NCI-H748 (cell line): ENCODE measurements at regions not wholly inside any gene's neighbourhood (a gene's known extent, or its start where the extent isn't known, plus 50 kb on each side); places are given as distances from the start of the nearest gene placed in this dataset.
A peak's percentile ranks its signal among the peaks of the same experiment; 100 is the strongest.

ENCODE experiments used
- DNase-seq: peaks from one replicate; lab custom pipeline; 2025; ENCODE audit not compliant: unreplicated experiment; lab: John Stamatoyannopoulos, UW

DNA sequence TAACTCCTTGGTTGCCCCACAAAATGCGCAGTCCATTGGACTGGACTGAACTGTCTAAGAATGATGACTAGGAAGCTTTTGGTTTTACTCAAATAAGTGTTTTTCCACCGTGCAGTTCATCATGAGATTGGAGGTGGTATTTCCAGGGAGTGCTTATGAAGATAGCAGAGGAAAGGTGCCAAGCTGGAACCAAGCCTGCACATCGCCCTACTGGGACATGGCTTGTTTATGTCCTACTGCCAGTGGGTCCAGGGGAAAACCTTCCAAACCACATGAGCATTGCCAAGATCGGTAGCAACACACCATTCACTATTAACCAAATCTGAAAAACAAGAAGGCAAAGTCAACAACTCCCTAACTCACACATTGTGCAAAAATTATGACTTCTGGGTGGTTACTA lies 54.7 kb upstream of the DSCAM start:
- no peak for DNase-seq

DNA sequence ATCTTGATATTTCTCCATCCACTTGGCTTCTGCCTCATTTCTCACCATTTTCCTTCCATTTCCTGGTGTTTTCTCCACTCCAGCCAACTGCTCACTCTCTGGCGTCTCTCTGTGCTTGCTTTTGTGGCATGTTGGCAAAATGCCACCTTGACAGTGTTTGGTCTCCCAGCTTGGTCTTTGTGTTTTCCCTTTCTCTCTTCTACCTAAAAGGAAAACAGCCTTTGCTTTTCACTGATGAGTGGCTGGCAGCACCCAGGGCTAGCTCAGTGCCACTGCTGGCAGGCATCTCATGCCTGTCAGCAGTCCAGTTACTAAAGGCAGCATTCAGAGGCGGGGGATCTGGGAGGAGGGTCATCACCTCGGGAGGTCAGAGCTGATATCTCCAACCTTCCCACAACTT lies 55.3 kb upstream of the DSCAM start:
- DNase-seq, result peak; percentile 86

DNA sequence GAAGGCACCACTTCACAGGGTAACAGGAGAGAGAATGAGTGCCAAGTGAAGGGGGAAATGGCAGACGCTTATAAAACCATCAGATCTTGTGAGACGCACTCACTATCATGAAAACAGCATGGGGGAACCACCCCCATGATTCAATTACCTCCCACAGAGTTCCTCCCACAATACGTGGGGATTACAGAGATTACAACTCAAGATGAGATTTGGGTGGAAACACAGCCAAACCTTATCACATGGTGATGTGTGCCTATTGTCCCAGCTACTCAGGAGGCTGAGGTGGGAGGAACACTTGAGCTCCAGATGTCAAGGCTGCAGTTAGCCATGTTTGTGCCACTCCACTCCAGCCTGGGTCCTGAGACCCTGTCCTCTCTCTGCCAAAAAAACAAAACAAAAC lies 56.0 kb upstream of the DSCAM start:
- DNase-seq, result no peak

DNA sequence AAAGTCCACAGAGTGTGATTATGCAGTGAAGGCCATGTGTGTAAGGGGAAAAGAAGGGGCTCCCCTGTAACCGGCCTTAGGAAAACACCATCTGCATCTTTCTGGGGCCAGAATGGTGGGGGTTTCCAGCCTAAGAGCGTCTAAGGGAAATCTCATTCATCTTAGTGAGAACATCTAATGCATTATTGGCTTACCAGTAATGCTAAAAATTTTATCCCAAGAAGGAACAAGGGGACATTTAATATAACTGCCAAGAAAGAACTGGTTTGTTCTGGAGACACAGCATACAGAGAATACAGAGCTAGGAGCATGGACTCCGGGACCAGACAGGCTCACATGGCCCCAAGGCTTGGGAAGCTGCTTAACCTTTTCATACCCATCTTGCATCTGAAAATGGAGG lies 58.3 kb upstream of the DSCAM start:
- DNase-seq, result no peak

DNA sequence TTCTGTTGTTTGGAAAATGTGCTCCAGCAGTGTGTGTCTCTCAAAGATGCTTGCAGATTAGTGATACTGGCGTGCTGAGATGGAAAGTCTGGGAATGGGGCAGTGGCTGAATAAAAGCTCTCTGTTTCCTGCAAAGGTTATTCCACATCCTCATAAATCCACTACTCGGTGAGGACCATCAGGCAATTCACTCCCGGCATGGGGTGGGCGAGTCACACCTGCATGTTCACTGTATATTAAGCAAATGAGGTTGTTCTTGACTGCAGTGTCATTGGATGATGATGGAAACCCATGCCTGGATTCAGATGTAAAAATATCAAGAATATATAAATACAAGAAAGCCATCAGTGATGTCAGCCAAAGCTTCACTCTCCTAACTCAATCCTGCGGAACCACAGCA lies 65.4 kb upstream of the DSCAM start:
- DNase-seq, result no peak

DNA sequence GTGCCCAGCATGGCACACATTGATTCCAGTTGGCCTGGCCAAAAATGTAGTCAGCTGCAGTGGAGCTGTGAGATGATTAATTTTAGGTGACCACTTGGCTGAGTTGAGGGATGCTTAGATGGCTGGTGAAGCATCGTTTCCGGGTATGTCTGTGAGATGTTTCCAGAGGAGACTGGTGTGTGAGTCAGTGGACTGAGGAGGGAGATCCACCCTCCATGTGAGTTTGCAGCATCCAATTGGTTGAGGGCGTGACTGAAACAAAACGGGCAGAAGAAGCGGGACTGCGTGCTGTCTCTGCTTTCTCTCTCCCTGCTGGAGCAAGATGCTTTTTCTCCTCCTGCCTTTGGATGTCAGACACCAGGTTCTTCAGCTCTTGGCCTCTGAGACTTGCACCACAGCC lies 68.2 kb upstream of the DSCAM start:
- no peak for DNase-seq

DNA sequence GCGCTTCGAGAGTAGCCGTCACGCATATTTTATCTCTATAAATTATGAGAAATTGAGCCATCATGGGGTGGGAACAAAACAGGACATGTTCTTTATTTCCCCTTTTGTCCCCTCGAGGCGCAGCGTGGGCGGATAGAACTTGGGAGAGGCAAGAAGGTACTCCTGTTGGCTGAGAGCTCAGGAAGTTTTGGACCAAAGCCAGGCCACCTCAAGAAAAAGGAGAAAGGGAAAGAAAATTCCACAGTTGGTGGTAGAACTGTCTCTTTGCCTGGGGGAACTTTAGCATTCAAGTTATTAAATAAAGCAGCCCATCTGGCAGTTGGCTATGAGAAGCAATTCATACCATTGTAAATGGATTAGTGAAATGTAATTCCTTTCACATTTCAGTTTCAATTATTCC lies 76.4 kb upstream of the DSCAM start:
- no peak for DNase-seq

DNA sequence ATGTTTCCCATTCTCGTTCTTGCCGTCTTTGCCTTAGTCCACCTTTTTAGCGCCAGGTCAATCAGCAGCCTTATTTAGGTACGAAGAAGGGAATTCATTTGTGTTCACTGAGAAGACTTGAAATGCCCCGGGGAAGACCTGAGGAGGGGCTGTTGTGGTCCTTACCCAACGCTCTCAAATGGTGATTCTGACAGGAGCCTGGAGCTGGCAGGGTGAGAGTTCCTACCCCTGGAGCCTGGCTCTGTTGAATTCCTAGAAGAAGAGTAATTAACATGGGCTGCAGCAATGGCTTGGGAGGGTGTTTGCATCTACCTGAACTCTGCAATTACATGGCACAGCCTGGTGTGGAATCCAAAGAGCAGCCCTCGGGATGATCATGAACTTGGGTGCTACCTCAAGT lies 76.9 kb upstream of the DSCAM start:
- DNase-seq, result no peak

DNA sequence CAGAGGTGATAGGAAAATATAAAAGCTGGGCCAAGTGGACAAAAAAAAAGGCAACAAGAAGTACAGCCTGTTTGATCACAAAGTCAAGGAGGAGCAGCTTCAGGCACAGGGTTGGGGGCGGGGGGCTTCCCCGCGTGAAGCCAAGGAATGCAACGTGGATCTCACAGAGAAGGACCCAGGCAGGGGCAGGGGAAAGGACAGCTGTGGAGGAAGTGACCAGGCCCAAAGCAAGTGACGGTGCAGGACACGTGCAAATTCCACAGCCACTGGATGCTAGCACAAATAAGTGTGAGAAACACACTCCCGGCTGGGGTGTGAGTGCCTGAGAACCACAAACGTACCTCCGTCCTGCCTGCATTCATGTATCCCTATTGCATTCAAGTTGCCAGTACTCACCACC lies 77.7 kb upstream of the DSCAM start:
- DNase-seq, result no peak

DNA sequence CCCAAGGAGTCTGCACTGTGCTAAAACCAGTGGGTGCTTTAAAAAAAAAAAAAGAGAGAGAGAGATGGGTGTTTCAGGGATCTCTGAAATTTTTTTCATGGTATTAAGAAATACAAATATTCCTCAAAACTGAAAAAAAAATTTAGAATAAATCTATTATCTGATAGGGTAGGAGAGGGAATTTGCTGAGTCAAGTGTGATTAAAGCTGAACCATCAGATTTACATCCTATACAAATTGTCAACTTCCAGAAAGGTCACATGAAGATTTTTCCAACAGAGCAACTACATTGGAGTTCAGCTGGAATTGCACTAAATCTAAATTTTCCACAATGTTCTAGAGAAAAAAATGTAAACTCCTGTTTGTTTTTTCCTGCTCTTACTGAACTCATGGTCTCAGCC lies 79.3 kb upstream of the DSCAM start:
- DNase-seq, result no peak

DNA sequence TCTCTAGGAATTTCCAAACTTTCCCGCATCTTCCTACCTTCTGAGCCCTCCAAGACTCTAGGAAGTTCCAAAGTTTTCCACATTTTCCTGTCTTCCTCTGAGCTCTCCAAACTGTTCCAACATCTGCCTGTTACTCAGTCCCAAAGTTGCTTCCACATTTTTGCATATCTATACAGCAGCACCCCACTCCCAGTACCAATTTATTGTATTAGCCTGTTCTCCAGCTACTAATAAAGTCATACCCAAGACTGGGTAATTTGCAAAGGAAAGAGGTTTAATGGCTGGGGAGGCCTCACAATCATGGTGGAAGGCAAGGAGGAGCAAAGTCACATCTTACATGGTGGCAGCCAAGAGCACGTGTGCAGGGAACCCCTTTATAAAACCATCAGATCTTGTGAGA lies 82.9 kb upstream of the DSCAM start:
- no peak for DNase-seq

DNA sequence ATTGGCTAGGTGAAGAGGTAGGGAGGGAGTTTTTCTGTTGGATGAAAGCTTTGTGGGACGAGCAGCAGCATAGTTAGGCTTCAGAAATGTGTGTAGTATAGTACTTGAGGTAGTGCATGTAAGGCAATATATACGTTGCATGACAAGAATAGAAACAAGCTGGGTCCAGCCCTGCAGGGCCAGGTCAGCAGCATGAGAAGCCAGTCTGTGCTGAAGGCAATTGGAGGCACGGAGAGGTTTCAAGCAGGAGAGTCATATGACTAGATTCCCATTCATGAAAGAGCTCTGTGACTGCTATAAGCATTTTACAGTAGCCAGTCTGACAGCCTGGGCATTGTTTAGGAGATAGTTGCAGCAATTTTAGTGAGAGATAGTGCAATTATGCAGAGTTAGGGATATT lies 84.2 kb upstream of the DSCAM start:
- DNase-seq, result no peak

DNA sequence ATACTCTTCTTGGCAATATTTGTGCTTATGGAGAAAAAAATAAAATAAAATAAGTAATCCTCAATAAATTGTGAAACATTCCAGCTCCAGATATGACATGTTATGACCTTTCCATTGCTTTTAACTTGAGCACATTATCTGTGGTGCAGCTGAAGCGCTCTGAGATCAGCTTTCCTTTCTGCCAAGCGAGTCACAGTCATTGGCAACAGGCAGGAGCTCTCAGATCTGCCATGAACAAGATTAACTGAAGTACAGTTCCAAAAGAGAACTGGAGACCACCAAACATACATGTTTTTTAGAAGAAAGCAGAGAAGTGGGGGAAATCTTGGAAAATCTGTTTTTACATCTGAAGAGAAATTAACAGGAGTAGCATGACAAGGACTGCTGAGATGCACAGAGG lies 89.2 kb upstream of the DSCAM start:
- DNase-seq, result no peak

DNA sequence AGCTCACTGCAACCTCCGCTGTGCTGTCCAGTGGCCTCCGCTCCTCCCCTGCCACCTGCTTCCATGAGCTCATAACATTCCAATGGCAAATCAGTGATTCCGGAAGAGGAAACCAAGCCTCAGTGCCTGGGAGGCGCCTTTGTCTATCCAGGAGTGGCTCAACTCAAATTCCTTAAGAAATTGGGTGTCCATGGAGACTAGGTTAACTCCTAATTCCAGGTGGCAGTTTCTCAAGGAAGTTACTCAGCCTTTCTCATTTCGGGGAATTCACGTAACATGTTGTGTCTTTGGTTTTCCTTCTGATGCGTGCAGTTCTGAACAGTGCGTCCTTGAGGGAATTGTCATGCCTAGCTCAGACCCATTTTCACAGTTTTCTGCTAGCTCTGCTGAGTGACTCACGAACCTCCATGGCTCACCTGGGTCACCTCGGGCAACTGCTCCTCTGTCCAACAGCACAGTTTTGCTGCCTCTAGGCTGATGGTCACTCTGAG lies 89.9 kb upstream of the DSCAM start:
- no peak for DNase-seq

DNA sequence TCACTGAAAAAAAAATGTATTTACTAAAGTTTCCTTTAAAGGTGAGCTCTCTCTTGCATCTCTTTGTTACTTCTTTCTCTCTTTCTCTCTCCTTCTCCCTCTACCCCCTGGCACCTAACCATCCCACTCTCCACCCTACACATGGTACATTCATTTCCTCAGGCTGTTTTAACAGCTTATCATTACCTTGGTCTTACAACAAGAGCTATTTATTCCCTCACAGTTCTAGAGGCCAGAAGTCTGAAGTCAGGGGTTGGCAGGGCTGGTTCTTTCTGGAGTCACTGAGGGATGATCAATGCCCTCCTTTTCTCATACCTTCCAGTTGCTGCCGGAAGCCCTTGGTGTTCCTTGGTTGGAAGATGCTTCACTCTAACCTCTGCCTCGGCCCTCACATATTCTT lies 91.1 kb upstream of the DSCAM start:
- no peak for DNase-seq

DNA sequence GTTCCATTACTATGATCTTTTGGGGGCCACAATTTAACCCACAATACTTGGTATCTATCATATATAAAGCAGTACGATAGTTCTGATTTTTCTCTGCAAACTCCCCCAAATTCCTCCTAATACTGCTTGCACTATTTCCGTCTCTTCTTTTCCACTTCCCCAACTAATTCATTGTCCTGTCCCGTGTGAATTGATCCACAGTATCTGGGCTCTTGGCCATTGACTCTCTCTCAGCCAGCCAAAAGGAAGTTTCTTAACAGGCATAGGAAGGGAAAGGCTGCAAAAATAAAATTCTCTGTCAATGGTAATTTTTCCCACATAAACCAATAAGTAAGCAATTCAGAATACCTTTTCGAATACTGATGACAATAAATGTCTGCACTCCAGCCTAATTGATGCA lies 91.7 kb upstream of the DSCAM start:
- DNase-seq, result no peak

DNA sequence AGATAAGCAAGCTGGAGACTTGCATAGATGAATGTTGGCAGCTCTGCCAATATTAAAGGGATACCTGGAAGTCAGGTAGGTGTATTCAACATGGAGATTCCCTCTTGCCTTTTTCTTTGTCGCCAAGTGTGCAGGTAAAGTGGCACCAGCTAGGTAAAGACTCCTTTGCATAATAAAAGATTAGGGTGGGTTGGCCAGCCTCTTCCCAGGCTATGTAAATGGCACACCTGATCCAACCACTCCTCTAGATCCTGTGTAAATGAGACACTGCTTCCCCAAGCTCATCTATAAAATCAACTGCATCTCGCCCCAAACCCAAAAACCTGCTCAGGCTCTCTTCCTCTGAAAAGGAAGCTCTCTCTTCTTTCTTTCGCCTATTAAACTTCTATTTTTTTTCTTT lies 100.8 kb upstream of the DSCAM start:
- no peak for DNase-seq

DNA sequence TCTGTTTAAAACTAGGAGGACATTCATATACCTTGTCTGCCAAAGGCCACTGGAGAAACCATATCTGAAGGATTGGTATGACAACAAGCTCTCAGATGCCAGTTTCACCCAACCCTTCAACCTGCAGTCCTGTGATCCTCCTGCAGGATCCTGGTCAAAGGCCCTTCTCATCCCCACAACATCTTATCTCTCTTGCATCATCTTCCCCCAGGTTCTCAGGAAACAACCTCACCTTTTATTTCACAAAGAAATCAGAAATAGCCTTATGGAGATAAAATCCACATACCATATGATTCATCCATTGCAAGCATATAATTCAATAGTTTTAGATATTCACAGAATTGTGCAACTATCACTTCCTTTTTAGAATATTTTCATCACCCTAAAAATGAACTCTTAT lies 104.0 kb upstream of the DSCAM start:
- DNase-seq, result no peak

DNA sequence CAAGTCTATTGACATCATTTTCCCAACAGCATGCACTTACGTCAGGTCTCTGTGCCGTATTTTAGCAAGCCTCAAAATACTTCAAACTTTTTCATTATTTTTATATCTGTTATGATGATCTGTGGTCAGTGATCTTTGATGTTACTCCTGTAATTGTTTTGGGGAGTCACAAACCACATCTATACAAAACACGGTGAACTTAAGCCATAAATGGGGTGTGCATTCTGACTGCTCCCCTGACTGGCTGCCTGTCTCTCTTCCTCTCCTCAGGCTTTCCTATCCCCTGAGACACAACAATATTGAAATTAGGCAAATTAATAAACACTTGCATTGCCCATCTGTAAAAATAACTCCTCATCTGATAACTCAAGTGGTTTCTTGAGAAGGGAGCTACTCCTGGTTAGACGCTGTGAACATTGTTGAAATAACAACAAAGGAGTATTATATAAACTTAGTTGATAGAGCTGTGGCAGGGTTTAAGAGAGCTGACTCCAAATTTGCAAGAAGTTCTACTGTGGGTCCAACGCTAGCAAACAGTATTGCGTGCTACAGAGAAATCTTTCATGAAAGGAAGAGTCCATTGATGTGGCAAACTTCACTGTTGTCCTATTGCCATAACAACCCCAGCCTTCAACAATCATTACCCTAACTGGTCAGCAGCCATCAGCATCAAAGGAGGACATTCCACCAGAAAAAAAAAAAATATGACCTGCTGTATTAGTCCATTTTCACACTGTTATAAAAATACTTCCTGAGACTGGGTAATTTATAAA lies 105.8 kb upstream of the DSCAM start:
- no peak for DNase-seq

DNA sequence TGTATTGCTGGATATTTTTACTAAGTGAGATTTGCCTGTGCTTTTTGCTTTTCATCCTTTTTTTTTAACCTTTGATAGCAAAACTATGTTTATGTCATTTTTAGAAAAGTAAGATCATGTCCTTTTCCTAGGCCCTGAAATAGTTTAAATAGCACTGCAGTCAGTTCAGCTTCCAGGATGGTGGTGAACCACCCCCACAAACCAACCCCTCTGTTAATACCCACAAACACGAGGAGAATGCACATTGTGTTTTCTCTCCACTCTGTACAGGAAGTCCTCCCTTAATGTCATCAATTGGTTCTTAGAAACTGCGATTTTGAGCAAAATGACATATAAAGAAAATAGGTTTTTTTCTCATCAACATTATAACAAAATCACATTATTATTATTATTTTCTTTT lies 117.7 kb upstream of the DSCAM start:
- no peak for DNase-seq

DNA sequence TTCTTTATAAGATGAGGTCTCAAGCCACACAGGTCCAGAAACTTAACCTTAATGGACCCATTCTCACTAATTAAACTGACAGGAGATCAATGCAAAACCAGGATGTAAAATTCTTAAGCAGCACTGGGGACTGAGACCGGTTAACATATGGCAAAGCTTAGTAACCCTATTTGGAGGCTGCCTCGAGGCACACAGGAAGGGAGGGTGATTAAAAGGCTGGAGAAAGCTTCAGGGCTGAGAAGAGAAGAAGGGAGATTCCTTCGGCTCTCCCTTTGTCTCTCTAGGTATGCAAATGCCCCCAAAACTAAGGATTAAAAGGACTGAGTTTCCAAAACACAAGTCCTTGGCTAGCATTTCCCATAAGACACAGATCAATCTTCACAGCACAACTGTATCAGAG lies 120.8 kb upstream of the DSCAM start:
- DNase-seq, result no peak

DNA sequence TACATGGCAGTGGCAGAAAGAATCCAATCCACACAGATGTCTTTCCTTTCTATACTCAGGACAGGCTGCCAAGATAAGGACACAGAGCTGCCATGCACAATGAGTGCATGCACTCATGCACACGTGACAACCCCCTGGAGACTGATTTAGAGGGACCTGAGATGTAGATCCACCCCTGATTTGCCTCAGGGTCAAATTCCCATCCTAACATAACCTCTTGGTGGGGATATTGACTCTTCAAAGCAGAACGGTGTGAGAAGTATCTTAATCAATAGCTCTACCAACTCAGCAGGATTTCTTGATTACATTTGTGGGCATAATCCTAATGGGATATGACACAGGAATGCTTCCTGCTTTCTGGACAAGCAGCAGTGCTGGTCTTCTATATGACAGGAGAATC lies 125.2 kb upstream of the DSCAM start:
- DNase-seq, result no peak
